ENCODE measurements at regions not wholly inside any gene's neighbourhood (a gene's known extent, or its start where the extent isn't known, plus 50 kb on each side); places are given as distances from the start of the nearest gene placed in this dataset.

DNA sequence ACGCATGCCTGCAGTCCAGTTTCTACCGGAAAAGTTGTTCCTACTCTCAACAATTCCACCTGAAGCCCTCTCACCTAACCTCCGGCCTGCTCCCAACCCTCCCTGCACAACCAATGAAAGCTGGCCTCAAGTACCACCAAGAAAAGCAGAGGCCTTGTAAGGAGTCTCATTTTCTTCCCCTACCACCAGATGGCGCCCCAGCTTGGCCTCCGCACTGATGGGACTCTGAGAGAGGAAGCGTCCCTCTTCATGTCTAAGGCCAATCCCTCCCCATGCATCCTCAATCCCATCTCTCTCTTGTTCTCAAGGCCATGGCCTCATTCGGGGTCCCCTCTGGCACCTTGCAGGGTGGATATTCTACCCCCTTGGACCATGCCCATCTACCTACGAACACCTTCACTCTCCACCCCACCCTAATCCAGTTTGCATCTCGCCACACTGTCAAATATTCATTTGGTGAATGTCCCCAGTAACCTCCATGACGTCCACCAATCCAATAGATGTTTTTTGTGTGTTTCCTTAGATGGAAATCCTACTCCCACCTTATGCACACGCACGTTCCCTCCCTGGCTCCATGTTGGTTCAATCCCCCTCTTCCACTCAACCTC lies 412.8 kb downstream of the ZNF536 start:
- FAIRE-seq = no peak
- 58 to 64% (median 60%) methylated on average over 12 of the region's 12 CpGs for WGBS, 3 donors
- no peak overlapping the region for H3K4me3 ChIP-seq (ENCODE audit: low read depth in 1 of 3, low read length in 3 of 3)
- no peaks in the 10 kb centered on the region for H3K36me3 ChIP-seq (ENCODE audit: control insufficient read depth in 3 of 3, insufficient read depth in 2 of 3, low read depth in 1 of 3, low read length in 3 of 3)
- H3K27ac ChIP-seq (ENCODE audit: low read depth in 1 of 3, low read length in 2 of 3) = no peak overlapping the region
- no peaks in the 10 kb centered on the region for H3K4me1 ChIP-seq (ENCODE audit: control insufficient read depth in 3 of 3, insufficient read depth in 2 of 3, low read depth in 1 of 3, low read length in 2 of 3)
- DNase-seq = peak; percentile 23 to 50
- H3K27me3 ChIP-seq (ENCODE audit: control insufficient read depth in 3 of 3, insufficient read depth in 3 of 3, low read length in 3 of 3) = no peaks in the 10 kb centered on the region
- peaks cover 0 to 2% of the 10 kb centered on the region in 2 donors for H3K9me3 ChIP-seq (ENCODE audit: control insufficient read depth in 2 of 2, insufficient read depth in 1 of 2, low read depth in 1 of 2, low read length in 1 of 2)

DNA sequence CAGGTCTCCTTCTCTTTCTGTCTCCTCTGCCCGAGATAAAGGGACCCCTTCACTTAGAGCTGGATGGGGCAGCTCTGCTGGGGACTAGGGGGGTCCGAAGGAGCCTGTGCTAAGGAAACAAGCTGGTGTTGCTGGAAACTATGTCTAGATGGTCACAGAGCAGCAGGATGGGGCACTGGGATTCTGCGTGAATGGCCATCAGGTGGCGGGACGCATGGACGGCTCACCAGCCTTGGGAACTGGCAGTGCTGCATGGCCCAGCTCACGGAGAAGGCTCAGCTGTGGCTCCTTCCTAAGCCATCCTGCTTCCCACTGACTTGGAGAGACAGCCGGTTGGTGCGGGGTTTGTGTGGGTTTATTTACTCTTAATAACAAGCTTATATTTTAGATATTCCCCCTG lies 411.8 kb downstream of the ZNF536 start:
- no peak overlapping the region for H3K27ac ChIP-seq (ENCODE audit: low read depth in 1 of 3, low read length in 2 of 3)
- no peak for FAIRE-seq
- no peak for DNase-seq
- no peaks in the 10 kb centered on the region for H3K36me3 ChIP-seq (ENCODE audit: control insufficient read depth in 3 of 3, insufficient read depth in 2 of 3, low read depth in 1 of 3, low read length in 3 of 3)
- no peaks in the 10 kb centered on the region for H3K27me3 ChIP-seq (ENCODE audit: control insufficient read depth in 3 of 3, insufficient read depth in 3 of 3, low read length in 3 of 3)
- no peaks in the 10 kb centered on the region for H3K4me1 ChIP-seq (ENCODE audit: control insufficient read depth in 3 of 3, insufficient read depth in 2 of 3, low read depth in 1 of 3, low read length in 2 of 3)
- WGBS, 3 donors = 85 to 90% (median 89%) methylated on average over 9 of the region's 9 CpGs
- no peak overlapping the region for H3K4me3 ChIP-seq (ENCODE audit: low read depth in 1 of 3, low read length in 3 of 3)
- H3K9me3 ChIP-seq (ENCODE audit: control insufficient read depth in 2 of 2, insufficient read depth in 1 of 2, low read depth in 1 of 2, low read length in 1 of 2) = no peaks in the 10 kb centered on the region

DNA sequence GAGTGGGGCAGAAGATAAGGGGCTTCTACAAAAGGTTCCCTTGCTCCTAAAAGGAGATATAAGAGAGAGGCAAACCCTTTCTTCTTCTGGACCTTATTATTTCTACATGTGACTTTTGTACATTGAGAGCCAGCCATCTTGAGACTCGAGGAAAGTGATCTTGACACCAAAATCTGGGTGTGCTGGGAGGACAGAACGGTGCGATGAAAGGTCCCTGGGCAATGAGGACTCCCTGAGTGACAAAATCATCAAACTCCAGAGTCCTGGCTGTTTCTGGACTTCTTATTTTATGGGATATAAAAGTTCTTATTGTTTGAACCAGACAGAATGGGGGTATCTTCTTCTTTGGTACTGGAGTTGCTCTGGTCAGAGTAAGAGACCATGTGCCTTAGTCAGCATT lies 411.0 kb downstream of the ZNF536 start:
- no peak overlapping the region for H3K27ac ChIP-seq (ENCODE audit: low read depth in 1 of 3, low read length in 2 of 3)
- 67 to 78% (median 71%) methylated on average over 3 of the region's 3 CpGs for WGBS, 3 donors
- no peaks in the 10 kb centered on the region for H3K27me3 ChIP-seq (ENCODE audit: control insufficient read depth in 3 of 3, insufficient read depth in 3 of 3, low read length in 3 of 3)
- H3K4me3 ChIP-seq (ENCODE audit: low read depth in 1 of 3, low read length in 3 of 3) = no peak overlapping the region
- DNase-seq = no peak
- H3K4me1 ChIP-seq (ENCODE audit: control insufficient read depth in 3 of 3, insufficient read depth in 2 of 3, low read depth in 1 of 3, low read length in 2 of 3) = no peaks in the 10 kb centered on the region
- H3K9me3 ChIP-seq (ENCODE audit: control insufficient read depth in 2 of 2, insufficient read depth in 1 of 2, low read depth in 1 of 2, low read length in 1 of 2) = no peaks in the 10 kb centered on the region
- no peak for FAIRE-seq
- H3K36me3 ChIP-seq (ENCODE audit: control insufficient read depth in 3 of 3, insufficient read depth in 2 of 3, low read depth in 1 of 3, low read length in 3 of 3) = no peaks in the 10 kb centered on the region

DNA sequence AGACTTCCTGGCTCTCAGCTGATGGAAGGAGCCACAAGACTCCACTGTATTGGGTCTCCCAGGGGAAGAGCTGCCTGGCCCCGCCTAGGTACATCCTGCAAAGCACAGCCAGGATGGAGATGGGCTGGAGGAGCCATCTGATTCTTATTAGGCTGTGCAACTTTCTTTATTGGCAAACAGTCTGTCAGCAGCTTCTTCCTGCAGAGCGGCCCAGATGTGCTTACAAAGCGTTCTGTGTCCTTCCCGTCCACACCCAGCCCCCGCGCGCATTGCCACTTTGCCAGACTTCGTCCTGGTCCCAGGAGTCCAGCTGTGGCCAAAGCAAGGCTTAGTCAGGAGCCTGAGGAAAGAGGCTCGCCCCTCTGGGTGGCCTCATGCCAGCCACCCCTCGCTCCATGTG lies 409.3 kb downstream of the ZNF536 start:
- WGBS, 3 donors = 73 to 83% (median 78%) methylated on average over 10 of the region's 10 CpGs
- Histone ChIP-seq H3K27me3 (ENCODE audit: control insufficient read depth in 3 of 3, insufficient read depth in 3 of 3, low read length in 3 of 3) (no peaks in the 10 kb centered on the region), H3K9me3 (ENCODE audit: control insufficient read depth in 2 of 2, insufficient read depth in 1 of 2, low read depth in 1 of 2, low read length in 1 of 2) (no peaks in the 10 kb centered on the region), H3K36me3 (ENCODE audit: control insufficient read depth in 3 of 3, insufficient read depth in 2 of 3, low read depth in 1 of 3, low read length in 3 of 3) (no peaks in the 10 kb centered on the region), H3K4me3 (ENCODE audit: low read depth in 1 of 3, low read length in 3 of 3) (no peak overlapping the region), H3K4me1 (ENCODE audit: control insufficient read depth in 3 of 3, insufficient read depth in 2 of 3, low read depth in 1 of 3, low read length in 2 of 3) (no peaks in the 10 kb centered on the region), H3K27ac (ENCODE audit: low read depth in 1 of 3, low read length in 2 of 3) (no peak overlapping the region)
- DNase-seq (no peak), FAIRE-seq (no peak)

DNA sequence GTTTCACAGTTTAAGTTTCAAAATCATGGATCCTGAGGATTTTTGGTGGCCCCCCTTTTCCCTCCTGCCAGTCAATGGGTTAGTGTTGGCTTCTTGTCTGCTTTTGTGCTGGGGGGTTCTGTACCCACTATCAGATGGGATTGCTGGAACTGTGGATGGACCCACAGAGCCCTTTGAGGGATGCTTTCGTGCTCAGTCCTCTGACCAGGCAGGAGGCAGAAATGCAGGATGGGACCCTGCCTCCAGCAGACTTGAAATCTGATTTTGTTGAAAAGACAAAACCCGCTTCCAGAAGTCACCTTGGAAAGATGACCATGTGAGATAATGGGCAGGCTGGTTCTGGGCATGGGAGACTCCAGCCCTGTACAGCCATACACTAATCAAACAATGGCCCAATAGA lies 408.9 kb downstream of the ZNF536 start:
- 61 to 87% (median 73%) methylated on average over 2 of the region's 2 CpGs for WGBS, 3 donors
- H3K4me3 ChIP-seq (ENCODE audit: low read depth in 1 of 3, low read length in 3 of 3) = no peak overlapping the region
- FAIRE-seq = no peak
- no peaks in the 10 kb centered on the region for H3K9me3 ChIP-seq (ENCODE audit: control insufficient read depth in 2 of 2, insufficient read depth in 1 of 2, low read depth in 1 of 2, low read length in 1 of 2)
- H3K36me3 ChIP-seq (ENCODE audit: control insufficient read depth in 3 of 3, insufficient read depth in 2 of 3, low read depth in 1 of 3, low read length in 3 of 3) = no peaks in the 10 kb centered on the region
- H3K27ac ChIP-seq (ENCODE audit: low read depth in 1 of 3, low read length in 2 of 3) = no peak overlapping the region
- H3K27me3 ChIP-seq (ENCODE audit: control insufficient read depth in 3 of 3, insufficient read depth in 3 of 3, low read length in 3 of 3) = no peaks in the 10 kb centered on the region
- DNase-seq = no peak
- no peaks in the 10 kb centered on the region for H3K4me1 ChIP-seq (ENCODE audit: control insufficient read depth in 3 of 3, insufficient read depth in 2 of 3, low read depth in 1 of 3, low read length in 2 of 3)

DNA sequence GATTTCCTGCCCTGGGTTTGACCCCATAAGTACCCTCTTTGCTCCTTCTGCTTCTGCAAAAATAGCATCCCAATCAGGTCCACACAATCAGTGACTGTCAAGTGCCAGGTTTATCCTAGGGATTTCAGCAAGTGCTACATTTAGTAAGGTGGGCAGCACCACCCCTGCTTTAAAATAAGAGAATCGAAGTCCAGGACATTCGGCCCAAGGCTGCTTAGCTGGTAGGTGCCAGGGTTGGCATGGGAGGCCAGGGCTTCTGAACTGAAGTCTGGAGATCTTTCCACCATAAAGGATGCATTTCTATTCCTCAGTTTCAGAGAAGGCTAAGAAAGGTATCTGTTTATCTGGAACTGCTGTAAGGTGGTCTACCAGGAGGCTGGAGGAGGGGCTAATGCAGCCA lies 408.3 kb downstream of the ZNF536 start:
- DNase-seq = no peak
- H3K27ac ChIP-seq (ENCODE audit: low read depth in 1 of 3, low read length in 2 of 3) = no peak overlapping the region
- no peak overlapping the region for H3K4me3 ChIP-seq (ENCODE audit: low read depth in 1 of 3, low read length in 3 of 3)
- no peaks in the 10 kb centered on the region for H3K4me1 ChIP-seq (ENCODE audit: control insufficient read depth in 3 of 3, insufficient read depth in 2 of 3, low read depth in 1 of 3, low read length in 2 of 3)
- H3K9me3 ChIP-seq (ENCODE audit: control insufficient read depth in 2 of 2, insufficient read depth in 1 of 2, low read depth in 1 of 2, low read length in 1 of 2) = no peaks in the 10 kb centered on the region
- no peak for FAIRE-seq
- H3K36me3 ChIP-seq (ENCODE audit: control insufficient read depth in 3 of 3, insufficient read depth in 2 of 3, low read depth in 1 of 3, low read length in 3 of 3) = no peaks in the 10 kb centered on the region
- no peaks in the 10 kb centered on the region for H3K27me3 ChIP-seq (ENCODE audit: control insufficient read depth in 3 of 3, insufficient read depth in 3 of 3, low read length in 3 of 3)
- WGBS, 3 donors = 83 to 91% (median 85%) methylated on average over 2 of the region's 2 CpGs

DNA sequence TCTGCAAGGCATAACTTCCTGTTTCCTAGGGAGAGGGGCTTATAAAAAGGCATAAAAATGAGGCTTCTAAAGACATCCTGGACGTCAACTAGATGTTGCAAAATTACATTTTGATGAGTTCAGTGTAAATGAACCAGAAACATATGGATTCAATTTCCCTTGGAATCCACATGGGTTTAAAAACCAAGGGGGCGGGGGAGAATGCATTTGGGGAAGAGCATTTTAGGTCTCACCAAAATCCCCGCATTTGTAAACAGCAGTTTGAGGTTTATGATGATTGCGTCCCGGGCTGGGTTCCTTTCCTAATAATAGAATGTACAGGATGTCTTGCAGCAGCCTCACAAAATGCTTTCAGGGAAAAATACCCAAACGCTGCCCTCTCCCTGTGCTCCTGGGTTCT lies 407.8 kb downstream of the ZNF536 start:
- WGBS, 3 donors = 49 to 71% (median 59%) methylated on average over 6 of the region's 6 CpGs
- Histone ChIP-seq H3K4me1 (ENCODE audit: control insufficient read depth in 3 of 3, insufficient read depth in 2 of 3, low read depth in 1 of 3, low read length in 2 of 3) (no peaks in the 10 kb centered on the region), H3K36me3 (ENCODE audit: control insufficient read depth in 3 of 3, insufficient read depth in 2 of 3, low read depth in 1 of 3, low read length in 3 of 3) (no peaks in the 10 kb centered on the region), H3K27ac (ENCODE audit: low read depth in 1 of 3, low read length in 2 of 3) (no peak overlapping the region), H3K27me3 (ENCODE audit: control insufficient read depth in 3 of 3, insufficient read depth in 3 of 3, low read length in 3 of 3) (no peaks in the 10 kb centered on the region), H3K9me3 (ENCODE audit: control insufficient read depth in 2 of 2, insufficient read depth in 1 of 2, low read depth in 1 of 2, low read length in 1 of 2) (no peaks in the 10 kb centered on the region), H3K4me3 (ENCODE audit: low read depth in 1 of 3, low read length in 3 of 3) (no peak overlapping the region)
- FAIRE-seq (no peak), DNase-seq (no peak)

DNA sequence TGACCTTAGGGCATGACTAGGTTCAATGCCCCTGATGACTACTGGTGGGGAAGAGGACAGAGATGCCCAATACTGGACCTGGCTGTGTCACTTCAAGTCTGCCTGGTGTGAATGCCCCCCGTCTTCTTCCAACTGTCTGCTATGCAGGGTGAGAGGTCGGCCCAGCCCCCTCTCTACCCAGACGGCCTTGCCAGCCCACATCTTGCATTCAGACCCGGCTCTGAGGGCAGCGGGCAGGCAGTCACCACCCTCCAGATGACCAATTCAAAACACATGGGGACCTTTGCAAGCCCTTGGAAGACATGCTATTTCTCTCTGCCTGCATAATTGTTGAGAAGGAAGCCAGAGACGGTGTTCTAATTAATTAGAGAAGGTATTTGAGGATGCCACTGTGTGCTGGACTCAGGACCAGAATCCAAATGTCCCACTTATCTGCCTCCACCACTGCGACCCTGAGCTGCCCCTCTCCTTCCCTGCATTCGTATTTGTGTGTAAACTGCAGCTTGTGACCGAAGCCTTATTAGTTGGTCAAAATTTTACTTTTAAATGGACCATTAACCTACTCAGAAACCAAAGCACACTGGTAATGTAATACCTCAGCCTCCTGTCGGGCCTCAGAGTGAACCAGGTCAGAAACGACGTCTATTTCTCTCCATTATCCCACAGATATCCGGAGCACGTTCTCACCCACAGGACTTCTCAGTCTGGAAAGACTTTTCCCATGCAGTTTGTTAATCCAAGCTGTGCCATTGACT lies 407.0 kb downstream of the ZNF536 start:
- 78 to 87% (median 84%) methylated on average over 14 of the region's 14 CpGs for WGBS, 3 donors
- no peak for FAIRE-seq
- Histone ChIP-seq H3K9me3 (ENCODE audit: control insufficient read depth in 2 of 2, insufficient read depth in 1 of 2, low read depth in 1 of 2, low read length in 1 of 2) (no peaks in the 10 kb centered on the region), H3K4me3 (ENCODE audit: low read depth in 1 of 3, low read length in 3 of 3) (no peak overlapping the region), H3K27ac (ENCODE audit: low read depth in 1 of 3, low read length in 2 of 3) (no peak overlapping the region), H3K27me3 (ENCODE audit: control insufficient read depth in 3 of 3, insufficient read depth in 3 of 3, low read length in 3 of 3) (no peaks in the 10 kb centered on the region), H3K36me3 (ENCODE audit: control insufficient read depth in 3 of 3, insufficient read depth in 2 of 3, low read depth in 1 of 3, low read length in 3 of 3) (no peaks in the 10 kb centered on the region), H3K4me1 (ENCODE audit: control insufficient read depth in 3 of 3, insufficient read depth in 2 of 3, low read depth in 1 of 3, low read length in 2 of 3) (no peaks in the 10 kb centered on the region)
- no peak for DNase-seq

DNA sequence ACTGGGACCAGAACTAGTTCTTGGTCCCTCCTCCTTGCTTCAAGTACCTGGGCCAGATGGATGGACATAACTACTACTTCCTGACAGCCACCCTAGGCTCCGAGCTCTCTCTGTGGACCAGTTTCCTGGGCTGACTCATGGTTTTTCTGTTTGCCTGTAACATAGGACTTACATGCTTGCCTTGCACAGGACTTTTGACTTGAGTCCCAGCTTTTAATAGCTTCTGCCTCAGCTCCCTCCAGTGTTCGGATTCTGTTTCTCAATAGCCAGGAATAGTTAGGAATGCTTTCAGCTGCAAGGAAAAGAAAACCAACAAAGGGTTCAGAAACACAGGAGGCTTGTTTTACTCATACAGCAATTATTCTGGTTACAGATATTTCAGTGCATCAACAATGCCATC lies 405.9 kb downstream of the ZNF536 start:
- no peaks in the 10 kb centered on the region for H3K27me3 ChIP-seq (ENCODE audit: control insufficient read depth in 3 of 3, insufficient read depth in 3 of 3, low read length in 3 of 3)
- H3K27ac ChIP-seq (ENCODE audit: low read depth in 1 of 3, low read length in 2 of 3) = no peak overlapping the region
- FAIRE-seq (no peak), DNase-seq (no peak)
- no peaks in the 10 kb centered on the region for H3K4me1 ChIP-seq (ENCODE audit: control insufficient read depth in 3 of 3, insufficient read depth in 2 of 3, low read depth in 1 of 3, low read length in 2 of 3)
- 65 to 78% (median 76%) methylated on average over 2 of the region's 2 CpGs for WGBS, 3 donors
- no peak overlapping the region for H3K4me3 ChIP-seq (ENCODE audit: low read depth in 1 of 3, low read length in 3 of 3)
- H3K36me3 ChIP-seq (ENCODE audit: control insufficient read depth in 3 of 3, insufficient read depth in 2 of 3, low read depth in 1 of 3, low read length in 3 of 3) = no peaks in the 10 kb centered on the region
- H3K9me3 ChIP-seq (ENCODE audit: control insufficient read depth in 2 of 2, insufficient read depth in 1 of 2, low read depth in 1 of 2, low read length in 1 of 2) = no peaks in the 10 kb centered on the region
